ENCODE measurements at regions not wholly inside any gene's neighbourhood (a gene's known extent, or its start where the extent isn't known, plus 50 kb on each side); places are given as distances from the start of the nearest gene placed in this dataset.

GRCh38 chr5:66542711-66543110, 53.5 kb upstream of the MAST4 start:
- no peak for DNase-seq (ENCODE audit: low read depth in 4 of 4, low spot score in 1 of 4)

All from stimulated activated CD4-positive, alpha-beta T cell treated with anti-CD3 and anti-CD28 coated beads, Interleukin-1b, Interleukin-23, amount 100 ng/mL, for 24 hours (primary cell).